Neural progenitor cell (in vitro differentiated cells): ENCODE measurements at regions not wholly inside any gene's neighbourhood (a gene's known extent, or its start where the extent isn't known, plus 50 kb on each side); places are given as distances from the start of the nearest gene placed in this dataset.

Experiments
- EZH2 ChIP-seq: fragments of 200-600 bp; sonication (generic); IDR thresholded peaks from 2 replicates; pipeline ENCODE4 v1.6.1; 2017; ENCODE audit warnings: antibody characterized with exemption, mild to moderate bottlenecking, moderate library complexity
- TF ChIP-seq, protein P1 (sequence below): fragments of 200-600 bp; sonication (generic); IDR thresholded peaks from 2 replicates; pipeline ENCODE4 v1.5.1; 2017; ENCODE audit warnings: antibody characterized with exemption, mild to moderate bottlenecking

DNA sequence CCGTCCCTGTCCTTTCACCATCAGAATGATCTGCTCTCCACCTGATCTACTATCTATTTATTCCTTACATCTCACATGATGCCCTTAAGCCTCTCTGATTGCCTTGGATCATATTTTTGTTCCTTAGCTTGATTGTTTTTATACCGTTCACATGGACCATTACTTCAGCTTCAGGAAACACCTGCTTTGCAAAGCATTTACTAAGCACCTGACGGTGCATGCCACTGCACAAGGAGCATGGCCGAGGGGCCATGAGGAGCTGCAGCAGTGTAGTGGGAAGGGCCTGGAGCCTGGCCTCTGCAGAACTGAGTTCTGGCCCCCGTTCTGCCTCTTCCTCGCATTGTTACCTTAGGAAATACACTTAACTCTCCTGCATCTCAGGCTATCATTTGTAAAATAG, 124.1 kb upstream of the NDUFV2 start:
- TF ChIP-seq, protein P1, sequence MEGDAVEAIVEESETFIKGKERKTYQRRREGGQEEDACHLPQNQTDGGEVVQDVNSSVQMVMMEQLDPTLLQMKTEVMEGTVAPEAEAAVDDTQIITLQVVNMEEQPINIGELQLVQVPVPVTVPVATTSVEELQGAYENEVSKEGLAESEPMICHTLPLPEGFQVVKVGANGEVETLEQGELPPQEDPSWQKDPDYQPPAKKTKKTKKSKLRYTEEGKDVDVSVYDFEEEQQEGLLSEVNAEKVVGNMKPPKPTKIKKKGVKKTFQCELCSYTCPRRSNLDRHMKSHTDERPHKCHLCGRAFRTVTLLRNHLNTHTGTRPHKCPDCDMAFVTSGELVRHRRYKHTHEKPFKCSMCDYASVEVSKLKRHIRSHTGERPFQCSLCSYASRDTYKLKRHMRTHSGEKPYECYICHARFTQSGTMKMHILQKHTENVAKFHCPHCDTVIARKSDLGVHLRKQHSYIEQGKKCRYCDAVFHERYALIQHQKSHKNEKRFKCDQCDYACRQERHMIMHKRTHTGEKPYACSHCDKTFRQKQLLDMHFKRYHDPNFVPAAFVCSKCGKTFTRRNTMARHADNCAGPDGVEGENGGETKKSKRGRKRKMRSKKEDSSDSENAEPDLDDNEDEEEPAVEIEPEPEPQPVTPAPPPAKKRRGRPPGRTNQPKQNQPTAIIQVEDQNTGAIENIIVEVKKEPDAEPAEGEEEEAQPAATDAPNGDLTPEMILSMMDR: no peak
- TF ChIP-seq EZH2: no peak
